GM19468 (cell line): ENCODE measurements at regions not wholly inside any gene's neighbourhood (a gene's known extent, or its start where the extent isn't known, plus 50 kb on each side); places are given as distances from the start of the nearest gene placed in this dataset.
"Not testable (repeated sequence)": the region's sequence is repeated elsewhere in the genome, so short reads cannot be mapped to it uniquely, and the experiment has no call there.

Experiments used
- ATAC-seq: cut with Tn5 transposase; IDR thresholded peaks from one replicate; pipeline ENCODE4 v1.9.1; 2021; ENCODE audit warnings: mild to moderate bottlenecking, moderate library complexity, moderate number of reproducible peaks; ENCODE audit not compliant: unreplicated experiment; ENCODE audit errors: extremely low read depth

DNA sequence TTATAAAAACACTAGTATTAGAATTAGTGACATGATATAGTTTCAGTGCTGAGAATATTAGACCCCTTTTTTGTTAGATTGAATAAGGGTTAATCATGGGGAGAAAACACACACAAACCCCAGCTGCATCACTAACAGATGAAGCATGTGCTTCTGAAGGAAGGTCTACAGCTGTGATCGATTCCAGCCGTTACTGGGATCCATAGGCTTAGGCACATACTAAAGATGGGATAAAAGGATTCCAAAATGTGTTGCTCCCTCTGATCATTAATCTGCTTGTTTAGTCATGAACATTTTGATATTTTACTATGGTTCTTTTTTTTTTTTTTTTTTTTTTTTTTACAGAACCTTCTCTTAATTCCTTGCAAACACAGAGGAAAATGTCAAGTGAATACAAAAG is 1591.3 kb downstream of the EFNB2 start:
- ATAC-seq = no peak

DNA sequence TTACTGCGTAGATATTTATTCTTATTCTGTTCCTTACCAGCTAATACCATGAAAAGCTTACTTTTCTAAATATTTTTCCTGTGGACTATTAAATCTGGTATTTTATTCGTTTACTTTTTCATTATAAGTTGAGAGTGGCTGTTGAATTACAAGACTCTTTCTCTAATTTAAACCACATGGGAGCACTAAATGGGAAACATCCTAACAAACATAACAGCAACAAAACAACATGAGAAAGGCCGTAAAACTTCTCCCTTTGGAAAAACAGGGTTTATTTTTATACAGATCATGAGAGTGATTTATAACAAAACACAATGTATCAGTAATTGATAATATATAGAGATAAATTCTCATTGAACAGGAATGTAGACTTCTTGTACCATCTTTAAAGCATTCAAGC is 1592.1 kb downstream of the EFNB2 start:
- ATAC-seq = no peak

DNA sequence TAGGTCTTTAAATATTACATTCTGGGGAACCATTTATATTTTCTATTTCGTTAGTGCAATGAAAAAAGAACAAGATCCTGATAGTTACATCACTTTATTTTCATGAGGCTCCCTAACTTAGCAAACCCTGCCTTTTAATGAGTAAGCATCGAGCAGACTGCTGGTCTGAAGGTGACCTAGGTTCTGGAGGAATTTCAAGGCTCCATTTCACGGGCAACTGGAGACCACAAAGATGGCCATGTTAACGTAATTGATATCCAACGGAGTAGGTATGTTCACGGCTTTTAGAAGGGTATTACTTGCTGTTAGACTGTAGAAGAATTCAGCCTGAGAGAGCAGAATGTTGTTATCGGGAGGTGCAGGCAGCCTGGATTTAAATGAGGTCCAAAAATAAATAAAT is 1597.6 kb downstream of the EFNB2 start:
- no peak for ATAC-seq

DNA sequence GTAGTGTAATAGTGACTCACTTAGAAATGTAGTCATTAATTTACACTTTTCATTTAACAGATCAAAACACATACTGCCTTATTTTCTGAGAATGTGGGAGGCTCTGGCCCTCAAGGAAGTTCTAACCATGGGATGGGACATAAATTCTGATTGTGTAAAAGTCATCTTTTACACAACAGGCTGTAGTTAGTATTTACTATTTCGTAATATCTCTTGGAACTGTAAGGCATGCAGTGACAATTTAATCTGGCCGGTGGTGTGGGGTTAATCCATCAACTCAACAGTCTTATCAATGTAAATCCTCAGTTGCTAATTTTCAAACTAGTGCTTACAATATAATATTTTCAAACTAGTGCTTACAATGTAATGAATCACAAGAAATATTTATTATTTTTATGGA is 1599.2 kb downstream of the EFNB2 start:
- ATAC-seq = no peak

DNA sequence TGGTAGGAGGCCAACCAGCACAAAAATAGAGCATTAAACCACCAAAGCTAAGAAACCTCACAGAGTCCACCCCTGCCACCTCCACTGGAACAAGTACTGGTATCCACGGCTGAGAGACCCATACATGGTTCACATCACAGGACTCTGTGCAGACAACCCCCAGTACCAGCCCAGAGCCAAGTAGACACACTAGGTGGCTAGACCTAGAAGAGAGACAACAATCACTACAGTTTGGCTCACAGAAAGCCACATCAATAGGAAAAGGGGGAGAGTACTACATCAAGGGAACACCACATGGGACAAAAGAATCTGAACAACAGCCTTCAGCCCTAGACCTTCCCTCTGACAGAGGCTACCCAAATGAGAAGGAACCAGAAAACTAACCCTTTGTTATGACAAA is 1614.9 kb downstream of the EFNB2 start:
- ATAC-seq = not testable (repeated sequence)

DNA sequence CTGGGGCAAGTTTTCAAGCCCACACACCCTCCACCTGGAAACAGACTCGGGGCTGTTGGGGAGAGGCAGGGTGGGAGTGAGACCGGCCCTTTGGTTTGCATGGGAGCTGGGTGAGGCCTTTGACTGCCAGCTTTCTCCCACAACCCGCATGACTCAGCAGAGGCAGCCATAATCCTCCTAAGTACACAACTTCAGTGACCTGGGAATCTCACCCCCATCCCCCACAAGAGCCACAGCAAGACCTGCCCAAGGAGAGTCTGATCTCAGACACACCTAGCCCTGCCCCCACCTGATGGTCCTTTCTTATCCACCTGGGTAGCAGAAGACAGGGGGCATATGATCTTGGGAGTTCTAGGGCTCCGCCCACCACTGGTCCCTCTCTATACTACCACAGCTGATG is 1615.4 kb downstream of the EFNB2 start:
- ATAC-seq = no peak

DNA sequence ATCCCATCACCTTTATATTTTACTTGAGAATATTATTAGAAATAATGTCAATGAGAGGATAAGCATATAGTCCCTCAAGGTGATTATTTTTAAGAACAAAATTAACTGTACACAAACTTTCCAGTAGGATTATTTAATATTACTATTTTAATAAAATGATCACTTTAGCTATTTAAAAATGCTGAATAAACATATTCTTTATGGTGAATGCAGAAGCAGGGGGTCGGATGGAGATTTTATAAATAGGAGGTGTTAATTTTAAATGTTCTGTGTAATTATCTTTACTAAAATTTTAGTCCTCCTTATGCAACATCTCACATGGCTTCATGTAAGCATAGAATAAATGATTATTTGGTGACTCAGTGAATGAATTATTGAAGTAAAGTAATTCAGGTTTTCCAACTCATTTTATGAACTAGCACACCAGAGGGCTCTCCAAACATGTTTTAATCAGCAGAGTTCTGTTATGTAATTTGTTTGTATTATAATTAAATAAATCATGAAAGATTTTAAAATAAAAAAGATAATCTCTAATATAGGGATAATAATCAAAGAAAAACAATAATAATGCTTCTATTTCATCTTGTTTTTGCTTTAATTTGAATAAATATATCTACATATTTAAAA is 1635.2 kb downstream of the EFNB2 start:
- ATAC-seq = no peak

DNA sequence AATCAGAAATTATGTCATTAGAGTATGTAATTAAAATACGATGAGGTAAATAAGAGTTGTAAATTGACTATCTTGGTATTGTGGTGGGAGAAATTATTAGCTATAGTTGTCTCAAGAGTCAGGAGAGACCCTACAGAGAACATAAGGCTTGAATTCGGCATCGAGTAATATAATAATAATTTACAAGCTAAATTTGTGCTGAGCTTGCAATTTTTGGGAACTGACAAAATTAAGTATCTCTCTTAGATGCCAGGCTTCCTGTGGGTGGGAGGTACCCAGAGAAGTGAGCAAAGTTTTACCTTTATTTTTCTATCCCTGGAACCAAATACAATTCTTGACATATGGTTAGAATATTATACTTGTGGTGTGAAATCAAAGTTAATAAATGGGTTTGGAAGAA is 1637.0 kb downstream of the EFNB2 start:
- ATAC-seq = no peak

DNA sequence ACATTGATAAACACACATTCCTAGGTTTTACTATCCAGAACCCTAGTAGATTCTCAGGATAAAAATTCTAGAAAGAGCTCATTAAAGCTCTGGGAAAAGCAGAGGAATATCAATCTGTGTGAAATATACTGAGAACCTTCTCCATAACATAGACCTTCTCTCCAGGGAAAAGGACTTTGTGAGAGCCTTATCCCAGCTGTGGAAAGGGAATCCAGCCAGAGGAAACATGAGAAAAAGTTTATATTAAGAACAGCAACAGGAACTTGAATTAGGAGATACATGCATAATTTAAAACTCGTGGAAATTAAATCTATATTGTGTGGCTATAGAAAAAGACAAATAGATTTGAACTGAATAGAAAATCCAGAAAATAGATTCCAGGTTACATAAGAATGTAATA is 1639.9 kb downstream of the EFNB2 start:
- no peak for ATAC-seq

DNA sequence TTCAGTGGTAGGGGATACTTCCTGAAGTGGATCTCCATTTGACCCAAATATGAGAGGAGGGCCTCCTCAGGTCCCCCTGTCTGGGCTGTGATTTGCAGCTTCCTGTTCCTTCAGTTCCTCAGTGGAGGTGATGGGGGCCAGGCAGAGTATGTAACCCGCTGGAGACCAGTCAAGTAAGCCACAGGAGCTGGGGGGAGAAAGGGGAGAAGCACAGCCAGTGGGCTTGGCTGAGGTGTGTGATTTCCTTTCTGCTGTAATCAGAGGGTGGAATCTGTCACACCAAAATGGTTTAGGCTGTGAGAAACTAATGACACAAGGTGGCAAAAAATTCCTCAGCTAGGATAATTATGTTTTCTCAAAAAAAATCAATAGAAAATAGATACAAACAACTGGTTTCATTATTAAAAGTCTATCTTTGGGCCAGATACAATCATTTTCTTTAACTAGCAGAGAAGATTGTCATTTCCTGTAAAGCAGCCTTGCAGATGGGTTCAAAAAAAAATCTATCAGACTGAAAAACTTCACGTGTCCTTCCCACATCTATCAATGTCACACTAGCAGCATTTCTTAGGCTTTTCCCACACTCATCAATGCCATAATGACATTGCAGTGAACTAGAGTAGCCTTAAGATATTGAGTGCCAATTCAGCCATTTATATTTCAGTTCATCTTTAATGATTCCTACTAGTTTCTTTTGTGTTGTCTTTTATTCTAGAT is 1660.3 kb downstream of the EFNB2 start:
- no peak for ATAC-seq

DNA sequence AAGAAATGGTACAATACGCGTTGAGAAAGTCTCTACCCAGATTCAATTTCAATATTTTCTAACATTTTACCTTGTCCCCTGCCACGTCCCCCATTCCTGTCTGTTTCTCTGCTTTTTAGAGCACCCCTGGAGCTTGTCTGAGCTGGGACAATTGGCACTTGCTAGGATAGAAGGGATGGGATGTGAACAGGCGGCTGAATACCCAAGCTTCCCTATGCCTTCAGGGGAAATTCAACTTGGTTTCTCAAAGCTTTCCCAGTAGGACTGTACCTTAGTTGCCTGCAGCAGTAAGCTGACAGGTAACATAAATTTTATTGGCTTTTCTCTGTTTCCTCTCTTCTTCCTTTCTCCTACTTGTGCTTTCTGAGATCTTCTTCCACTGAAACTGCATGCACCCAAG is 1663.3 kb downstream of the EFNB2 start:
- ATAC-seq = no peak

DNA sequence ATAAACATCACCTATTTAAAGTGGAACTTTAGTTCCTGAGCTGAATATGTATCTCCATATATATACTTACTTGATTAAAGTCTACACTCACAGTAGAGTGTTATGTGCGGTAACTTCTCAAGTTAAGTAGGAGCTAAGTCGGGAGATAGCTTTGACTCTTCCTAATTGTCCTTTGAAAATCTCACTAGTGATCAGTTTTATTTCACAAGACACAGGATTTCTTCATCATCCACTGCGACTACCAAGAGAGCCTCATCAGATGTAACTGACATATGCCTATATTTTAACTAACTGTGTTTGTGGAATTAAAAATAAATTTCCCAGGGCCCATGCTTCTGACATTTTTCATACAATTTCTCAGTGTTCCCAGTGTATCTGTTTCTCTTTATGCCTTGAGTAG is 1664.0 kb downstream of the EFNB2 start:
- no peak for ATAC-seq

DNA sequence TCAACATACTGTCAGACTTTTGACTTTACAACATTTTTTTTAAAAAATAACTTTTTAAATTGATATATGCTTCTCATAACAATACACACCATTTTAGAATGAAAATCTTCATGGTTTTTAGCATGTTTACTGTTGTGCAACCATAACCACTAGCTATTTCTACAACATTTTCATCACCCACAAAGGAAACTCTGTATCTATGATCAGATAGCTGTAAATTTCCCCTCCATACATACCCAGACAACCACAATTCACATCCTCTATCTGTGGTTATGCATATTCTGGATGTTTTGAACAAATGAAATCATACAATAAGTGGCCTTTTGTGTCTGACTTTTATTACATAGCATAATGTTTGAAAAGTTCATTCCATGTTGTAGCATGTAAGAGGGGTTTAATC is 1666.0 kb downstream of the EFNB2 start:
- ATAC-seq = no peak

DNA sequence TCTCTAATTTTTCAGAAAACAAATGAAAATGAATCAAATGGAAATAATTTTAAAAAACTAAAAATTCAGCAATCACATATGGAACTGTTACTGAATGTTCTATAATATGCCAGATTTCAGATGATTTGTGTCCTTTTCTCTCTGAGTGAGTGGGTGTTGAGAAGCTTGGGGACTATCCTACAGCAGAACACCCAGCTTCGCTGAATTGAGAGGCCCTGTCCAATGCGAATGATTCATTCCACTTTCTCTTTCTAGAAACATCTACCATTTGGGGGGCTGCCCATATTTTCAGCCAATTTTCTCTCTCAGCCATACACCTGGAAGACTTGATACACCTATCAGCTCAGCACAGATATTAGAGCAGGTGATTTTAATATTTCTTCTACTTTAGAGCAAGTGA is 1666.7 kb downstream of the EFNB2 start:
- no peak for ATAC-seq

DNA sequence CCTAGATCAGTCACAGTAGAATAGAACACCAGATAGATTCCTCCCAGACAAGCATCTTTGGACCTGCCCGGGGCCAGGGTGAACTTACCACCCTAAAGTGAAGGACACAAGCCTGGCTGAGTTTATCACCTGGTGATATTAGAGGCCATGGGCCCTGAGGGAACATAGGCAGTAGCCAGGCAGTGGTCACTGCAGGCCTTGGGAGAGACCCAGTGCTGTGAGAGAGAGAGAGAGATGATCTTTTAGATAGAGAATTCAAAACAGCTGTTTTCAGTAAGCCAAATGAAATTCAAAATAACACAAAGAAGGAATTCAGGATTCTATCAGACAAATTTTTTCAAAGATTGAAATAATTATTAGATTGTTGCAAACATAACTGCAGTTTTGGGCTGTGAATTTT is 1679.9 kb downstream of the EFNB2 start:
- no peak for ATAC-seq

DNA sequence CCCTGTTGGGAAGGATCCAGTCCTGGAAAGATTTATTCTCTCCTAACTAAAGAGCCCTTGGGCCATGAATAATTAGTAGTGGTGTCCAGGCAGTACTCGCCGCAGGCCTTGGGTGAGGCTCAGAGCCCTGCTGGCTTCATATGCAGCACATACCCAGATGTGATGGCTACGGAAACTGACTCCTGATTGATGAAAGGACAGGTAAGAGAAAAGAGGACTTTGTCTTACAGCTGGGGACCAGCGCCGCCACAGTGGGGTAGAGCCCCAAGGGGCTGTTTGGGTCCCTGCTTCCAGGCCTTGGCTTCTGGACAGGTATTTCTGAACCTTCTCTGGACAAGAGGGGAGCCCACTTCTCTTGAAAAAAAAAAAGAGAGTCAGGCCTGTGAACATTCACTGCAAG is 1680.8 kb downstream of the EFNB2 start:
- ATAC-seq = no peak

DNA sequence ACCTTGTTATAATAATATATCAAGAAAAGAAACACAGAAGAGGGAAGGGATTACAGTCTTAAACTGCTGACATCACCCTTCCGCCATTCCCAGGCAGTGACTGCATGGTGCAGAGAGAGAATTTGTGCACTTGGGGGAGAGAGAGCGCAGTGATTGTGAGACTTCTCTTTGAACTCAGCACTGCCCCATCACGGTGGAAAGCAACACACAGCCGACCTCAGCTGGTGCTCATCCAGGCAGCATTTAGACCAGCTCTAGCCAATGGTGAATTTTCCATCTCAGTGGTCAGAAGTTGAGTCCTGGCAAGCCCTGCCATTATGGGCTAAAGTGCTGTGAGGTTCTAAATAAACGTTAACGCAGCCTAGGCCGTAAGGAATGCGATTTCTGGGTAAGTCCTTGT is 1681.5 kb downstream of the EFNB2 start:
- no peak for ATAC-seq

DNA sequence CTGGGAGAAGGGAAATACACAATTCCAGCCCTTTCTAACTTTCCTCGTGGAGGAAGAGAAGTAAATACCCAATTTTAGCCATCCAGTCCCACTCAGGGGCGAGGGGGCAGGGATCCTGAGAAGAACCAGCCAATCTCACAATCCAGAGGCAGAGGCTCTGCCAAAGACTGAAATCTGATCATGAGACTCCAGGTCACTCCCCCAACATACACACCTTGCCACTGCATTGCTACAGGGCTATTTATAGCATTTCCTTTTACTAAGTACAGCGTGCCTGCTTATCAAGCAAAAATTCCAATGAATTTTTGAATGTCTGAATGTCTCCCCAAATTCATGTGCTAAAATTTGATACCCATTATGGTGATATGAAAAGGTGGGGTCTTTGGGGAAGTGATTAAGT is 1687.5 kb downstream of the EFNB2 start:
- no peak for ATAC-seq

DNA sequence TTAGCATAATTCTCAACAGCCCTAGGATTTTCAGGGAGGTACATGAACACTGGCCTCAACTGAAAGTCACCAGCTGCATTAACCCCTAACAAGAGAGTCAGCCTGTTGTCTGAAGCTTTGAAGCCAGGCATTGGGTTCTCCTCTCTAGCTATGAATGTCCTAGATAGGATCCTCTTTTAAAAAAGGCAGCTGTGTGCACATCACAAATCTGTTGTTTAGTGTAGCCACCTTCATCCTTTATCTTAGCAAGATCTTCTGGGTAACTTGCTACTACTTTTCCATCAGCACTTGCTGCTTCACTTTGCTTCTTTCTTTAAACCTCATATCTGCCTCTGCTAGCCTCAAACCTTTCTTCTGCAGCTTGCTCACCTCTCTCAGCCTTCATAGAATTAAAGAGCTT is 1692.1 kb downstream of the EFNB2 start:
- ATAC-seq = no peak

DNA sequence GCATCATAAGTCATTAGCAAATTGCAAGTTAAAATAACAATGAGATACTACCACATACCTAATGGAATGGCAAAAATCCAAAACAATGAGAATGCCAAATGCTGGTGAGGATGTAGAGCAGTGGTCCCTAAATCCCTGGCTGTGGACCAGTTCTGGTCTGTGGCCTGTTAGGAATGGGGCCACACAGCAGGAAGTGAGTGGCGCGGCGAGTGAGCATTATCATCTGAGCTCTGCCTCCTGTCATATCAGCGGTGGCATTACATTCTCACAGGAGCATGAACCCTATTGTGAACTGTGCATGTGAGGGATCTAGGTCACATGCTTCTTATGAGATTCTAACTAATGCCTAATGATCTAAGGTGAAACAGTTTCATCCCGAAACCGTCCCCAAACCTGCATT is 1694.4 kb downstream of the EFNB2 start:
- ATAC-seq = no peak

DNA sequence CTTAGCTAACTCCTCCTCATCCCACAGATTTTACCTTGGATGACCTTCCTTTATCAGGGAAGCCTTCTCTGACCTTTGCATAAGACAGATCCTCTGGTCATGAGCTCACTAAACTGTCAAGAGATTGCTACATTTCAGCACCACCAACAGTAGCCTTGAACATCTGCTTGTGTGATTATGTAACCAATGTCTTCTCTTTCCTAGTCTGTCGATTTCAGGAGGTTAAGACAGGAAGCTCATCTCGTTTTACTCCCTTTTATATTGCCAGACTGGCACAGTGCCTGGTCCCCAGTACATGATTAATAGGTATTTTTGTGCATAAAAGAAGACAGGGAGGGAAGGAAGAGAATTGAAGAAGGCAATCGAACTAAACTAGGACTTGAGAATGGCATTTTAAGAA is 1697.7 kb downstream of the EFNB2 start:
- no peak for ATAC-seq

DNA sequence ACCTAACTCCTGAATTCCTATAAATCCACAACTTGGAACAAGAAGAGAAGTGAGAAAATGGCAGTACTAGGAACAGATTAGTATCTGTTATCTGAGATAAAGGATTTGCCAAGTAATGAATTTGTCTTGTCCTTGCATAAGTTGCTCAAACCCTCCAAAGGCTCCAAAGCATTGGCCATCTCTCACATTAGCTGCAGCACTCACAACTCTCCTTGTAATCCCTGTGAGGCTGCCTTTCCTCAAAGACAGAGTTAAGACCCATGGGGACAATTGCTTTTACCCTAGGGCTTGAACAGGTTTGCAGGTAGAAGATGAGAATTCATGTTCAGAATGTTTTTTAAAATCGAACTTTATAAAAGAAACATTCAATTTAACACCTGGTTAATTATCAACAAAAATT is 1702.2 kb downstream of the EFNB2 start:
- ATAC-seq = no peak
